ENCODE measurements at regions not wholly inside any gene's neighbourhood (a gene's known extent, or its start where the extent isn't known, plus 50 kb on each side); places are given as distances from the start of the nearest gene placed in this dataset.

DNA sequence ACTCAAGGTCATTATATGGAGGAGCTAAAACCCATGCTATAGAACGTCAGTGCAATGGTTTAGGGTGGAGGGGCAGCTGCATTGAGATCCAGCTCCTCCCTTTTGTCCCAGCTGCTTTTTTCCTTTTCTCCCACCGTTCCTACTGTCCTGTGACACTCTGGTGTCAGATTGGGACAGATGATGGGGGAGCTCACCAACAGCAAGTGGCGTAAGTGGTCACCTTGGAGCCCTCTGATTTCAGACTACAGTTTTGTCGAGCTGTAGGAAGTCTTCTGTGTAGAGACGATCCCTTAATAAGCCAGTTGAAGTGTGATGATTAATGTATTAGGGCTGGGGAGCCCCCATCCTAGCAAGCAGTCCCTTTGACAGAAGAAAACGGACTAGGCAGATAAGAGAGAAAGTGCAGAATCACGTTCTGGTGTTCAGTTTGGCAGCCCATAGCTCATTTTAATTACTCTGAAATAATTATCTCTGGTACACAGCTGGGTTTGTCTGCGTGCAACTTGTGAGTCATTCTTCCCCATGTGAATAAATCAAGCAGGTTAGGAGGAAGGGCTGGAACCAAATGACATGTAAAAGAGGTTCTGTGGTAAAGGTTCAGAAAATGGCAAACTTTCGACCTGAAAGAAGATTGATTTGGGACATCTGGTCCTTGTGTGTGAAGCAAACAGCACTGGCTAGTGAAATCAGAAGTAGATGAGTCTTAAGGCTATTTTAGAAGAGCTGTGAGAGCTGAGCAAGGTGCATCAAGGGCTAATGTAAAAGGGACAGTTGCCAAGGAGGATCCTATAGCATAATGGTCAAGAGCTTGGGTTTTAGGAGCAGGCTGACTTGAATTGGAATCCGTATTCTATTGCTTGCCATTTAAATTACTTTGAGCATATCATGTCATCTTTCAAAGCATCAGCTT lies 241.4 kb downstream of the EDEM1 start:
- no peak for DNase-seq (ENCODE audit: low spot score)

DNA sequence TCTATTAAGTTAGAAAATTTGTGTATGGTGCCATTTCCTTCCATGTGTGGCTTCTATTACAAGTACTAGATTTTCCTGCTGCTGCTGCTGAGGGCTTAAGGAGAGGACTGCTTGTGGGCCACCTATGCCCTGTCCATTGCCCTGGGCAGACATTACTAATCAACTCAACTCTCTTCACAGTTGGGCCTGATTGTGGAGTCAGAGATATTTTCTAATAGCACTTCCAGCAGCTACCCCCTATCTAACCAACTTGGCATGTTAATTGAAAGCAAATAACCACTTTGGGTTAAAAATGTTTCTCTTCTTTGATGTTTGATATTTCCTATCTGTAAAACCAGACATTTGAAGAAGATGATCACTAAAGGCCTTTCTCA lies 242.0 kb downstream of the EDEM1 start:
- DNase-seq (ENCODE audit: low spot score) = no peak

DNA sequence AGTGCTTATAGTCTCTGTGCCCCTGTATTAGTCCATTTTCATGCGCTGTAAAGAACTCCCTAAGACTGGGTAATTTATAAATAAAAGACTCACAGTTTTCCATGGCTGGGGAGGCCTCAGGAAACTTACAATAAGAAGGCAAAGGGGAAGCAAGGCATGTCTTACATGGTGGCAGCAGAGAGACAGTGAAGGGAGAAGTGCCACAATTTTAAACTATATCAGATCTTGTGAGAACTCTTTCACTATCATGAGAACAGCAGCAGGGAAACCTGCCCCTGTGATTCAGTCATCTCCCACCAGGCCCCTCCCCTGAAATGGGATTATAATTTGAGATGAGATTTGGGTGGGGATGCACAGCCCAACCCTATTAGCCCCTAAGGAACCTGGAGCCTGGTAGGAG lies 243.2 kb downstream of the EDEM1 start:
- no peak for DNase-seq (ENCODE audit: low spot score)

DNA sequence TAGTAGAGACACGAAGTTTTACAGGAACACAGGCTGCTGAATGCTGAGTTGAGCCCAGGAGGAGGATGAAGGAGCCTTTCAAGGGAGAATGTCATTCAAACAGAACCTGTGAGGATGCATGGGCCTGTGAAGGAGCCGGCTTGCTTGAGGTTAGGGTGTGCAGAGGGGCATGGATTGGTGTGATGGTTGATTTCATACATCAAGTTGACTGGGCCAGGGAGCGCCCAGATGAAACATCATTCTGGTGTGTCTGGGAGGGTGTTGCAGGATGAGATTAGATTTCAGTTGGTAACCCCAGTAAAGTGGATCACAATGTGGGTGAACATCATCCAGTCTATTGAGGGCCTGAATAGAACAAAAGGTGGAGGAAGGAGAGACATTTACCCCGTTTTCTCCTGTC lies 243.6 kb downstream of the EDEM1 start:
- no peak for DNase-seq (ENCODE audit: low spot score)

DNA sequence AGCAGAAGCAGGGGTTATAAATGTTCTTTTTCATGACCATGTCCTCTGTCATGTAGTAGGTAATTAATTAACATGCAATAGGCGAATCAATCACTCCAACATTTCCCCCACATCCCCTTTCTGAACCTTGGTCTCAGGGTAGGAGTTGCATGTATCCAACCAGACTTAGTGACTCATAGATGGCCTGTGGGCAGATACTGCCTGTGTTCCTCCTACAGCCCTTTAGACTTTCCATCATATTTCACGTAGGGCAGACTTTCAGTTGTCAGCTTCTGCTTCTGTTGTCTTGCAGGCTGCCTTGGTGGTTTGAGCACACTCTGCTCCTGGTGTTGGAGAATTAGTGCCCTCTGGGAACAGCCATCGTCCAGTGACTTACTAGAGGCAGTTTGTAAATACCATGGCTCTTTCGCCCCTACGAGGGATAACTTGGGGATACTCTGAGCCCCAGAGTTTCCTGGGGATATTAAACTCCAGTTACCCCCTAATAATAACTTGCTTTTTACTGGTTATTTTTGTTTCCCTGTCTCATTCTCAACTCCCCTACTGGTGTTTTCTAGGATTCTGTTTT lies 244.4 kb downstream of the EDEM1 start:
- DNase-seq (ENCODE audit: low spot score) = no peak

DNA sequence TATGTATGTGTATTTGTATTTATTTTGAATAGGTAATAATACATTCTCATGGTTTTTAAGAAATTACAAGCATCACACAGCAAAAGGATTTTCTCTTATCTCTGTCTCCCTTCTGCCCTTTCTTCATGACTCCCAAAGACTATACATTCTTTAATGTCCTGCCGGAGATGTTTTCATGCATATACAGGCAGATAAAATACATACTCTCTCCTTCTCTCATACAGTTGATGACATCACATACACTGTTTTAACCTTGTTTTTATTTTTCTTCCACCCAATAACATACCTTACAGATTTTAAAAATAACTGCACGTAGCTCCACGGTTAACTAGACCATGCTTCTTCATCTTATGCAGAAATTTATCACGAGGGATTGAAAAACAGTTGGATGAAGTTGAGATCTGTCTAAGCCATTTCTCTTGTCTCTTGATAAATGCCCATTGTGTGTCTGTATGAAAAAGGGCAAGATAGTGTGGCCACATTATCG lies 249.8 kb downstream of the EDEM1 start:
- no peak for DNase-seq (ENCODE audit: low spot score)

DNA sequence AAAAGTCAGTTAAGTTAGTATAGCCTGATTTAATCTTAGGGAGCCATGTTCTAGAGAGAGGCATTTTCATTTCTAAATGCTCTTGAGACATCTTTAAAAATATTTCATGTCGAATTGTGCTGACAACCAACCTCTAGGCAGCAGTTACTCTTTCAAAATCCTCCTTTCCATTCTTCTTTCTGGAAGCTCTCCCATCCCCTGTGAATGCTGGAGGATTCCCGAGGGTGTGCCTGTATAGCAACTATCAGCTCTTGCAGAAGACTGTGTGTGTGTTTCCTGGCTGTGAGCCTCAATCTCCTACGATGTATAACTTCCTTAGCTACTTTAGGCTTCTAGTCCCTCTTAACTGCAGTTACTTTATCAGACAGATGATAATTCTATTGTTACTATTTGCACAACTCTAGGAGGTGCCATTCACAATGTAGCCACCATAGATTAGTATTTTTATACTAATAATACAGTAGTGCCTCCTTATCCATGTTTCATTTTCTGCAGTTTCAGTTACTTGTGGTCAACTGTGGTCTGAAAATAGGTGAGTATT lies 250.3 kb downstream of the EDEM1 start:
- DNase-seq (ENCODE audit: low spot score) = no peak

DNA sequence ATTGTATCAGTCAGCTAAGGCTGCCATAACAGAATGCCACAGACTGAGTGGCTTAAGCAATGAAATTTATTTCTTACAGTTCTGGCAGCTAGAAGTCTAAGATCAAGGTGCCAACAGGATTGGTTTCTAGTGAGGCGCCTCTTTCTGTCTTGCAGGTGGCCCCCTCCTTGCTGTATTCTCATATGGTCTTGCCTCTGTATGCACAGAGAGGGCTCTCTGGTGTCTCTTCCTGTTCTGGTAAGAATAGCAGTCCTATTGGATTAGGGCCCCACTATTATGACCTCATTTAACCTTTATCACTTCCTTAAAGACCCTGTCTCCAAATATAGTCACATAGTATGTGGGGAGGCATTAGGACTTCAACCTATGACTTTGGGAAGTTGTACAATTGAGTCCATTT lies 253.9 kb downstream of the EDEM1 start:
- DNase-seq (ENCODE audit: low spot score) = no peak

DNA sequence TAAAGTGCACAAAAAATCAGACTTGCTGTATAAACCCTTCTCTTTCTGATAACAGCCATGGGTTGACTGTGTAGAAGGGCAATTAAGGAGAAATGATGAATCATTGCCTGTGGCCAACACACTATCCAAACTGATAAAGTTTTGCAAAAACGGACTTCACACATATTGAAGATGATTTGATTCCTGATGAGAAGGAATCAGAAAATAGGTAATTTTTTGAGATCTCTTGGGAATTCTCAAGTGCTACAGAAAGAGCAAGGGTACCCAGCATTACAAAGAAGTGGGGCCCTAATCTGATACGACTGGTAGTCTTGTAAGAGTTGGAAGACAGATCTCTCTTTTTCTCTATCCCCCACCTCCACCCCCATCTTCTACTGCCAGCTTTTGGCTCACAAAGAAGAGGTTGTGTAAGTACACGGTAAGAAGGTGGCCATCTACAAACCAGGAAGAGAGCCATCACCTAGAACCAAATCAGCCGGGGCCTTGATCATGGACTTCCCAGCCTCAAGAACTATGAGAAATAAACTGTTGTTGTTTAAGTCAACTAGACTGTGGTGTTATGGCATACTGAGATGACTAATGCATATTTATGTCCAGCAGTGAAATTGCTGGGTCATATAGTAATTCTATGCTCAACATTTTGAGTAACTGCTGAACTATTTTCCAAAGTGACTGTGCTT lies 254.7 kb downstream of the EDEM1 start:
- DNase-seq (ENCODE audit: low spot score) = no peak

DNA sequence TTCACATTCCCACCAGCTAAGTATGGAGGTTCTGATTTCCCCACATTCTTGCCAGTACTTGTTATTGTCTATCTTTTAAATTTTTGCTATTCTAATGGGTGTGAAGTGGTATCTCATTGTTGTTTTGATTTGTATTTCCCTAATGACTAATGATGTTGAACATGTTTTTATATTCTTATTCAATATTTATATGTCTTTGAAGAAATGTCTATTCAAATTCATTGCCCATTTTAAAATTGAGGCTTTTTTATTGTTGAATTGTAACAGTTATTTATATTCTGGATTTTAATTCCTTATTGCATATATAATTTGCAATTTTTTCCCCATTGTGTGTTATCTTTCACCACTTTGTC lies 255.3 kb downstream of the EDEM1 start:
- no peak for DNase-seq (ENCODE audit: low spot score)

DNA sequence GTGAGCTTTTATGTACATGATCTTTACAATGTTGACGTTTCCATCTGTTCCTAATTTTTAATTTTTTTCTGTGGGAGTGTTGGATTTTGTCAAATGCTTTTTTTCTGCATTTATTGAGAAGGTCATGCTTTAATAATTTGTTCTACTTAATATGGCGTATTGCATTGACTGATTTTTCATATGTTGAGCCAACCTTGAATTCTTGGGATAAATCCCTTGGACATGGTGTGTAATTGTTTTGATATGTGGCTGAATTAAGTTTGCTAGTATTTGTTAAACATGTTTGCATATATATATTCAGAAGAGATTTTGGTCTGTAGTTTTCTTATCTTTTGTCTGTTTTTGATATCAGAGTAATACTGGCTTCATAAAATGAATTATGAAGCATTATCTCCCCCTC lies 256.7 kb downstream of the EDEM1 start:
- no peak for DNase-seq (ENCODE audit: low spot score)

DNA sequence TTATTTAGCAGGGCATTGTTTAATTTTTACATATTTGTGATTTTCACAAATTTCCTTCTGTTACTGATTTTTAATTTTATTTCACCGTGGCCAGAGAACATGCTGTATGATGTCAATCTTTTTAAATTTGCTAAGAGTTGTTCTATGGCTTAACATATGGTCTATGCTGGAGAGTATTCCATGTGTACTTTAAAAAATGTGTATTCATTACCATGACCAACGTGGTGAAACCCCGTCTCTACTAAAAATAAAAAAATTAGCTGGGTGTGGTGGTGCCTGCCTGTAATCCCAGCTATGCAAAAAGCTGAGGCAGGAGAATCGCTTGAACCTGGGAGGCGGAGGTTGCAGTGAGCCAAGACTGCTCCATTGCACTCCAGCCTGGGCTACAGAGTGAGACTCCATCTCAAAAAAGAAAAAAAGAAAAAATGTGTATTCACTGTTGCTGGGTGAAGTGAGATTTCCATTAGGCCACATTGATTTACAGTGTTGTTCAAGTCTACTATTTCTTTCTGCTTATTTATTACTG lies 258.2 kb downstream of the EDEM1 start:
- no peak for DNase-seq (ENCODE audit: low spot score)

DNA sequence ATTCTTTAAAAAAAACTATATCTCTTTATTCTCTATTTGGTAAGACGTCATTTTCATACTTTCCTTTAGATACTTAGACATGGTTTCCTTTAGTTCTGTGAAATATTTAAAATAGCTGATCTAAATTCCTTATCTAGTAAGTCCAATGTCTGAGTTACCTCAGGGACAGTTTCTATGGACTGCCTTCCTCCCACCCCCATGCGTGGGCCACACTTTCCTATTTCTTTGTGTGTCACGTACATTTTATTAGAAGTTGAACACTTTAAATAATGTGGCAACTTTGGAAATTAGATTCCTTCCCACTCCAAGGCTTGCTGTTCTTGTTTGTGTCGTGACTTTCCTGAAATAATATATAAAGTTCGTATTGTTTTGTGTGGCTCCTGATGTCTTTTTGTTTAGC lies 260.7 kb downstream of the EDEM1 start:
- no peak for DNase-seq (ENCODE audit: low spot score)

DNA sequence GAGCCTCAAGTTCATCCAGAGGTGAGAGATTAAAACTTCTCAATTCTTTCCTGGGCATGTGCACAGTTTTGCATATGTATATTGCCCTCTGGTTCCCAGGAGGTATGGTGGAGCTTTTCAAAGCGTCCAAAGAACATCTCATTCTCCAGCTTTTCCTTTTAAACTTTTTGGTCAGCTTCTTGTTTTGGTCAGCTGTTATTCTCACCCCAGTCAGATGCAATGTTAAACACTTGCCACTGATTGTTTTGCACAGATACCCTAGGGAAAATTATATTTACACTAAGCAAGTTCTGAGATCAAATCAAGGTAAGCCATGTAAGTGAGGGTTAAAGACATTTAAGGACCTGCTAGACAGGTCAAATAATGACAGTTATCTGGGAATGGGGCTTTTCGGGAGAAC lies 261.3 kb downstream of the EDEM1 start:
- no peak for DNase-seq (ENCODE audit: low spot score)

DNA sequence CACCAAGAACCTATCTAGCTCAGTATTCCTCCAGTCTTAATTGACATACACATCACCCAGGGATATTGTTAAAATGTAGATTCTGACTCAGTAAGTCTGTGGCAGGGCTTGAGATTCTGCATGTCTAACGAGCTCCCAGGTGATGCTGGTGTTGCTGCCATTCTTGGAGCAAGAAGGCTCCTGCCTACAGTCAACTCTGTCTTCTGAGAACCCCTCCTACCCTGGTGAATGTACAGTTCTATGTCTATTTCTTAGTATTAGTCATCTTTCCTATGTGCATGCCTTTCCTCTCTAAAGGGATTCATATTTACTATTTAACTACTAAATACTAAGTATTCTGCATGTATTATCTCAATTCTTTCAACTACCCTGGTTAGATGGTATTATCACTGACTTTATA lies 268.7 kb downstream of the EDEM1 start:
- no peak for DNase-seq (ENCODE audit: low spot score)

DNA sequence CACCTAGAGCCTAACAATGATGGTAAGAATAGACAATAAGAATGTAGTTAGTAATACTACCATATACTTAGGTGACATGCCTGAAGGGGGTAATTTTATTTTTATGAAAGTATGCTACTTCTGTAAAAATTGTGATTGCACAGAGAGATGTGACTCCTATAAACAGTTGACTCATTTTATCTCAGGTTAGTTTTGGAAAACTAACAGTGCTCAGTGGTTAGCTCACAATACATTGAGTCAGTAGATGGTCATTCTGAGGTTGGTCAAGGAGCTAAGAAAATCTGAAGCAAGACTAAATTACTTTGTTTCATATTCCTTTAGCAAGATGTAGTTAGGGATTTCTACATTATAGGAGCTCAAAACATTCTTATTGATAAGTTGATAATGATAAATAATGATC lies 271.0 kb downstream of the EDEM1 start:
- DNase-seq (ENCODE audit: low spot score) = no peak

DNA sequence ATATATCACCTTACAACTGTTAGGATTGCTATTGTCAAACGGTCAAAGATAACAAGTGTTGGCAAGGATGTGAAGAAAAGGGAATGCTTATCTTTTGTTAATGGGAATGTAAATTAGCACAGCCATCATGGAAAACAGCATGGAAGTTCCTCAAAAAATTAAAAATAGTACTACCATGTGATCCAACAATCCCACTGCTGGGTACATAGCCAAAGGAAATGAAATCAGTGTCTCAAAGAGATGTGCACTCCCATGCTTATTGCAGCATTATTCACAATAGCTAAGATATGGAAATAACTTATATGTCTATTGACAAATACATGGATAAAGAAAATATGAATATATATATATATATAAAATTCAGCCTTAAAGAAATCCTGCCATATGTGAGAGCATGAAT lies 274.6 kb downstream of the EDEM1 start:
- DNase-seq (ENCODE audit: low spot score) = no peak

DNA sequence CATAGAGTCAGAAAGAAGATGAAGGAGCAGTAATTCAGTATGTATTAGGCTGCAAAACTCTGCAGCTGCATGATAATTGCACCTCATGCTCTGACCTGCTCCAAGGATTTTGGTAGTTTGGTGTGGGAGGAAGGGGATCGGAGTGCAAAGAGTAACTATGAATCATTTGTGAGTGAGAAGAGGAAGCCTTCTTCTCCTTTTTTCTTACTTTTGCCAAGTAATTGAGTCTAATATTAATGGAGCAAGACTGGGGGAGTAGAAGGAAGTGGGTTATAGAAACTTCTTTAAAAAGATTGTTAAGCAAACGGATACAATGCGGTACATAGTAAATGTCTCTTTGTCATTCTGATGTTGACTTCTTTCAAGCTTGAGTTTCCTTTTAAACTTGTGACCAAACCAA lies 276.5 kb downstream of the EDEM1 start:
- DNase-seq (ENCODE audit: low spot score) = no peak

DNA sequence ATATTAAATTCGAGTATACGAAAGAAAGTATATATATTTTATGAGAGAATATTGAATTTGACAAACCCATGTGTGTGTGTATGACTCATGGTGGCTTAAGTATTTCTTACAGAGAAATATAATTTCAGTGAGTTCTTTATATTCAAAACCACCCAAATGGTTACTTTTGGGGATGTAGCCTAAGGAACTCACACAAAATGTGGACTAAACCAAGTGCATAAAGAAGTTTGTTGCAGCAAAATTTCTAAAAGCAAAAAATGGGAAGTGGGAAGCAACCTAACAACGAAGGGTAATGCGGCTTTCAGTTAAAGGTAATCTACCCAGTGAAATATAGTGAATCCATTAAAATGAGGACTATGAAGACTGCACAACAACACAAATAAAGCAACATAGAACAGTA lies 277.1 kb downstream of the EDEM1 start:
- DNase-seq (ENCODE audit: low spot score) = no peak

DNA sequence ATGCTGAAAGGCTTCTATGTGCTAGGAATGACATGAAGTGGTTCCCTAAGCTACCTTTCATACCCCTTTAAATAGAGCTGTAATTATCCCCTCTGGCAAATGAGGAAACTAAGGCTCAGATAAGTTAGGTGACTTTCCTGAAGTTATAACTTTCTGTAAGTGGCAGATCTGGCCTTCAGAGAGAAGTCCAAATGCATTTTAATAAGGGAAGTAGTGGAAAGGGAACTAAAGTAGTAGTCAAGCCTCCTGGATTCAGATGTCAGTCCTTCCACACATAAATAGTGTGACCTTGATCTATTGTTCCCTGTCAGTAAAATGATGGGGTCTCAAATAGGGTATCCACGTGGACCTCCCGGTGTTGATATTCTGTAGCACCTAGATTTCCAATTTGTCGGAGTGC lies 277.7 kb downstream of the EDEM1 start:
- DNase-seq (ENCODE audit: low spot score) = no peak

DNA sequence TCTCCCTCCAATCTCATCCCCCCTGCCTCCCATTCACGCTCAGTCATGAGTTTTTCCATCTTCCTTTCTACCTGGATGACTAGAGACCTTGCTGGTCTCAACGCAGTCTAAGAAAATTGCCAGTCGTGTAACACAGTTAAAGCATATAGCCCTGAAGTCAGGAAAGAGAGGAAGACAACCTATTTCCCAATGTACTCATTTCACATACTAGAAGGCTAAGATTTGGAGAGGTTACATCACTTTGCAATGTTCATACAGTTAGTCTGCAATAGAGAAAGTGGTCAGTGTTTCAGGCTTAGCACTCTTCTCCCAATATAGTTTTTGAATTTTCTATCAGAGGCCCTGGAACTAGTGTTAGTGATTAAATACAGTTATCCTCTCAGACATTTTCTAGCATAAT lies 278.6 kb downstream of the EDEM1 start:
- DNase-seq (ENCODE audit: low spot score) = no peak

DNA sequence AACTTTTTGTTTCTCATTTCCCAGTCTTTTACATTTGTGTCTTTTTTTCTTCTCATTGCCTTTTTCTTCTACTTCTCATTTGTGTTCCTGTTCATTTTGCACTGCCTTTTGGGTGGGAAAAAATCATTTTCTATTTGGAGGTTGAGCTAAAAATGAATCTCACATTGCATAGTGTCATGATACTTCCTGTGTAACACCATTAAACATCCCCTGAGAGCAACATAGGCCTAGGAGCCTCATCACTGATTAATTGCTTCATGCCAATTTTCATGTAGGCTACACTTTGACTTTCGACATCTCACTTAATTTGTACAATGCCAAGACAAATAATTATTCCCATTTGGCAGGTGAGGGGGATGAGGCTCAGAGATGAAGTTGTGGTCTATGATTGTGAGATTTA lies 279.2 kb downstream of the EDEM1 start:
- no peak for DNase-seq (ENCODE audit: low spot score)

DNA sequence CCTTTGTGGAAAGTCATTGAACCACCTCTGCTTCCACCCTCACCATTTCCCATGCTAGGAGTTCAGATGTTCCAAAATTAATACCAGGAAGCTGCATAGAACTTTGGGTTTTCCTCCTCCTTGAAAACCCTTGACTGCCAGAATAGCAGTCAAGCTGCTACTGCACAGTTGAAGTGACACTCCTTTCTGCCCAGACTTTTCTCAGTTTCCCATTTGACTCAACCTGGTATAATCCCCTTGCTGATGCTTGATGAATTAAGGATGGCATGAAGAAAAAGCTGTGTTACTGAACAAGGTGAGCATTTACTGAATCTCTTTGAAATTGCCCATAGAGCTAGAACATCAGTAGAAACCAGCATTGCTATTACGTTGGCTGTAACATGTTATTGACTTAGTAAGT lies 286.0 kb downstream of the EDEM1 start:
- no peak for DNase-seq (ENCODE audit: low spot score)

All from hepatic stellate cell (primary cell).